GM18519 (cell line): ENCODE measurements at regions not wholly inside any gene's neighbourhood (a gene's known extent, or its start where the extent isn't known, plus 50 kb on each side); places are given as distances from the start of the nearest gene placed in this dataset.
A peak's percentile ranks its signal among the peaks of the same experiment; 100 is the strongest.

Experiments used
- ATAC-seq: cut with Tn5 transposase; IDR thresholded peaks from one replicate; pipeline ENCODE4 v1.9.1; 2021; ENCODE audit warnings: mild to moderate bottlenecking, moderate library complexity; ENCODE audit not compliant: unreplicated experiment, low FRiP score

- ATAC-seq = no peak
Measured at GRCh38 chr4:16382571-16382970, 156.3 kb upstream of the TAPT1 start.

- ATAC-seq = no peak
Measured at GRCh38 chr4:16377887-16378286, 151.6 kb upstream of the TAPT1 start.

- ATAC-seq = no peak
Measured at GRCh38 chr4:16365036-16365569, 138.8 kb upstream of the TAPT1 start.

DNA sequence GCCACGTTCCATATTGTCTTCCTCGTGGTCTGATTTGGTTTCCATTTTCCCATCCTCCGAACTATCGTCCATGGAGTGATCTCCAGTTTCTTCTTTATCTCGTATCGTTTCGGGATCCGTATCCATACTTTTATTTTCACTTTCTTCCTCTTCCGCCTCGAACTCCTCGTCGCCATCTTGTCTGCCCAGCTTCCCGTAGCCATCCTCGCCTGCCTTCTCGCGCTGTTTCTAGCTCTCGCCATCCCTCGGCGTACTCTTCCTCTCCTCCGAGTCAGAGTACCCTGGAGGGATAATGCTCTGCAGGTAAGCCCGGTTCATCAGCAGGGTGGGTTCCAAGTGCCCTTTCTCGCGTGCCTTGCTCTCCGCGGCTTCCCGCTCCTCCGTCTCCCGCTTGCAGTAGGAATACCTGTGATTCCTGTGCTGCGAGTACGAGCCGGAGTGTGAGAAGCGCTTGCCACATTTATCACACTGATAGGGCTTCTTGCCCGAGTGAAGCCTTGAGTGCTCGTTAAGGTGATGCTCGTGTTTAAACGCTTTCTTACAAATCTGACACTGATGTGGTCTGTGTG is 134.5 kb upstream of the TAPT1 start:
- no peak for ATAC-seq

DNA sequence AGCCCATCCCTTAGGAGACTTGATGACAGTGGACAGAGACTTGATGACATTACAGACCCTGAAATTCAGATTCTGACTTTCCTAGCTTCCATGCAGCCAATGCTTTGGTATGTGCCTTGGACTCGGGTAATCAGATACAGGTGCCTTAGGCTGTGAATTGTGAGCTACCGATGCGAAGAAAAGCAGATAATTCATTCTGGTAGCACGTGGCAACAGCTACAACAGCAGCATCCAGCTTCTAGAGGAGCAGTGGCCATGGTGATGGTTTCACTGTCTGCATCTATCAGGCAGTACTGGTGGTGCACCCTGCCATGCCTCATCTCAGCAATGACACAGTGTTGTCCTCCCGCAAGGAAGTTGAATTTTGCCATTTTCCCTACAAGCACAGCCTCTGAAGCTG is 126.9 kb upstream of the TAPT1 start:
- ATAC-seq = no peak

DNA sequence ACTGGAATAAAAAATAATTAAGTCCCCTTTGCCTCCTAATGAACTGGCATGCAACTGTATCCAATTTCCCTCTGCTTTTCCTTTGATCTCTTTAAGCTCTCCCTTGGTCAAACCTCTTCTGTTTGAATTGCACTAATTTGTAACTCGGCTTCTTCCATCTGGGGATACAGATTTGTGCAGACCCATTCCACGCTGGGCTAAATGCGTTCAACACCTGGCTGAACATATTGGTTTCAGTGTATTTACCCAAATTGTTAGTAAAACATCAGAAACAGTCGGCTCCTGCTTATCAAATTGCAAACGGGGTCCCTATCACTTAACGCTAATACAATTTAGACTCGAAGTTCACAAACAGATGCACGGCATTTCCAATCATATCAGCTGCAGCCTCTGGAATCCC is 124.9 kb upstream of the TAPT1 start:
- no peak for ATAC-seq

DNA sequence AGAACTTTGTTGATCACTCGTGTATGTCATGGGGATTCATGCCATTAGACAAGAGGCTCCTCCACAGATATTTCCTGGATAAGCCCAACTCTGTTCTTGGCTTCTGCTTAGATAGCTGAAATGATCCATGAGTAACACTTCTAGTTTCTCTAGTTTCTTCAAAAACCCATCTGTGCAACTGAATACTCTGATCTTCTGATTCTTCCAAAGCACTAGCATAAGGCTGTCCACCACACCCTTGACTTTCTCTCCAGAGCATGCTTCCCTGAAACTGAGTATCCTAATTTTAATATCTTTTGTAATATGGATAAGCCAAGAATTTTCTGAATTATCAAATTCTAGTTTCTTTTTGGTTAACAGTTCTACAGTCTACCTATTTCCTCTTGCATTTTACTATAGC is 118.6 kb upstream of the TAPT1 start:
- no peak for ATAC-seq

GRCh38 chr4:16337936-16338335 is 111.7 kb upstream of the TAPT1 start:
- no peak for ATAC-seq

DNA sequence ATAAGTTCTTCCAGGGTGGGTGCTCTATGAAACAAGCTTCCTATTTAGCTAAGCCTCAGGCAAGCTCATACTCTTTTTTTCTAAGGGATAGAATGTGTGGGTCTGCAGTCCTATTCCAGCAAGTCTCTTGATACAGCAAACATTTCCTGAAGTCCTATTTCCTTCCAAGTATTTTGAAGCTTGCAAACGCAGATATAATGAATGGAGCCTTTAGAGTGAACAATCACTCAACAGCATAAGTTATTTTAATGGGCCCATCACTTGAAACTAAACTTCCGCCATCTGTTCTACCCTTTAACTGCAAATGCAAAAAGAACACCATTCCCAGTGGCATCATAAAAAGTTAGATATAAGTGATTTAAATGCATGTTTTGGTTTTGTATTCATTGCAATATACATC is 108.3 kb upstream of the TAPT1 start:
- ATAC-seq = no peak

GRCh38 chr4:16329797-16330134 is 103.5 kb upstream of the TAPT1 start:
- ATAC-seq = no peak

- ATAC-seq = no peak
Measured at GRCh38 chr4:16329125-16329796, 103.0 kb upstream of the TAPT1 start.

- ATAC-seq = no peak
Measured at GRCh38 chr4:16322183-16322582, 95.9 kb upstream of the TAPT1 start.

DNA sequence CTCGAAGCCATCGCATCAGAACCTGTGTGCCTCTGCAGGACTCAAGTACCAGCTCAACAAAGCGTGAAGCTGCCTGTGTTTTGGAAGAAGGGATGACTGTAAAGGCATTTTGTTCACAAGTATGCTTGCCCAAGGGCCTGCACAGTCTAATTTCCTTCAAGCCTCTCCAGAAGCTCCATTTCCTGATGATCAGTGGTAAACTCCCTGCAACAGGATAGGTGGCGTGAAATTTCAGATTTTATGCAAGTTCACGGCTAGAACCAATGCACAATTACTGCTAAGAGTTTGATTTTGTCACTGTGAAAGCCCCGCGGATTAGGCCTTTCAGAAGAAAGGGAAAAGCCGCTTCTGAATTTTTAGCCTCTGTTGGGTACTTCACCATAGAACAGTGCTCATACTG is 89.2 kb upstream of the TAPT1 start:
- no peak for ATAC-seq

GRCh38 chr4:16310606-16311005 is 84.3 kb upstream of the TAPT1 start:
- ATAC-seq = no peak

GRCh38 chr4:16302648-16303047 is 76.4 kb upstream of the TAPT1 start:
- no peak for ATAC-seq

GRCh38 chr4:16297003-16297402 is 70.7 kb upstream of the TAPT1 start:
- no peak for ATAC-seq

- no peak for ATAC-seq
Measured at GRCh38 chr4:16294455-16294854, 68.2 kb upstream of the TAPT1 start.

DNA sequence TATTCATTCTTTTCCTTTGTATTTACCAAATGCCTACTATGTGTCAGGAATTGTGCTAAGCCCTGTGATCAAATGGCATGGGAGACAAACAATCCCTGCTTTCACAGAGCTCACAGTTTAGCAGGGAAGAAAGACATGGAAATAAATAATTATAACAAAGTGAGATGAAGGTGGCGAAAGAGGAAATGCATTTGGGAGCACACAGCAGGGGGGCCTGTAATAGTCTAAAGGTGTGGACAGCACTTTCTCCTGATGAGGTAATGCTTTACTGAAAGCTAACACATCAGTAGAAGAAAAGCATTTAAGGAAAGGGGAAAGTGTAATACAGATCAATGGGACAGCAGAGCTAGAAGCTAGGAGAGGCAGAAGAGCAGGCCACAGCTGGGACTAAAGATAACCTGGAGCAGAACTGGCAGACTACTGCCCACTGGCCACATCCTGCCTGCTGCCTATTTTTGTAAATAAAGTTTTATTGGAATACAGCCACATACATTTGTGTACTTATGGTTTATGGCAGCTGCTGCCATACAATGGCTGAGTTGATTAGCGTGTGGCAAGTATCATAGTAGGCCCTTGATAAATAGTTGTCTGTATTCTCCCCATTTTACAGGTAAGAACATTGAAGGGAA is 67.1 kb upstream of the TAPT1 start:
- no peak for ATAC-seq

DNA sequence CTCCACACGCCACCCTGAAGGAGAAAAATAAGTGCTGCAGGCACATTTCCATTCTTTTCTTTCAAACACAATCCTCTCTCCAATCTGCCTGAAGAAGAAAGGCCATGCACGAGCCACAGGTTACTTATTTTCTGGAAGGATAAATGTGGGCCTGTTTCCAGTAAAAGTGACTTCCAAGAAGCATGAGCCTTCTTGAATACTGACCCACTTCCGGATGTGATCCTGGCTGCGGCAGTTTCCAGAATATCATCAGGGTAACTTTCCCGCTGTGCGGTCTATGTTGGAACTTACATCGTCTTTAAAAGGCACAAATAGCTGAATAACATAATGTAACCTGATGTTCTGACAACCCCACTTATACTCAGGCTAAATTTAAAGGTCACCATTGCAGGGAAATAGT is 66.3 kb upstream of the TAPT1 start:
- no peak for ATAC-seq

GRCh38 chr4:16290681-16291420 is 64.6 kb upstream of the TAPT1 start:
- no peak for ATAC-seq

- ATAC-seq = peak; percentile 55
Measured at GRCh38 chr4:16289897-16290554, 63.8 kb upstream of the TAPT1 start.
